Transverse colon (tissue), 4 donors: ENCODE measurements at regions not wholly inside any gene's neighbourhood (a gene's known extent, or its start where the extent isn't known, plus 50 kb on each side); places are given as distances from the start of the nearest gene placed in this dataset.

ENCODE experiments used
- DNase-seq: peaks from one replicate; pipeline ENCODE4 v3.0.0-alpha.2; 2019
- H3K27ac ChIP-seq, 4 donors: fragments of 200-600 bp; sonication (generic); 2 replicates each; pipeline ENCODE4 v1.5.1; 2016 to 2018; ENCODE audit warnings: inconsistent platforms in 4 of 4
- H3K27me3 ChIP-seq: fragments of 200-600 bp; sonication (generic); 2 replicates; pipeline ENCODE4 v1.5.1; 2017; ENCODE audit warnings: inconsistent platforms
- H3K36me3 ChIP-seq, 4 donors: fragments of 200-600 bp; sonication (generic); 2 replicates each; pipeline ENCODE4 v1.5.1; 2017 to 2019; ENCODE audit warnings: inconsistent platforms in 4 of 4
- H3K4me1 ChIP-seq, 4 donors: fragments of 200-600 bp; sonication (generic); 2 replicates each; pipeline ENCODE4 v1.5.1; 2017 to 2020; ENCODE audit warnings: inconsistent platforms in 4 of 4
- H3K4me3 ChIP-seq, 4 donors: fragments of 200-600 bp; sonication (generic); 1 replicate in 1 of 4; 2 replicates in 3 of 4; pipeline versions ENCODE4 v1.5.1 to v1.6.1; 2017 to 2019; ENCODE audit warnings: inconsistent platforms in 4 of 4
- H3K9me3 ChIP-seq, 2 donors: fragments of 200-600 bp; sonication (generic); 2 replicates each; pipeline ENCODE4 v1.5.1; 2017 to 2019; ENCODE audit warnings: inconsistent platforms in 2 of 2
- EP300 ChIP-seq: sonication (generic); formaldehyde crosslinking; IDR thresholded peaks from one replicate; pipeline ENCODE4 v1.6.1; 2017; ENCODE audit warnings: antibody characterized with exemption, low read depth
- POLR2A ChIP-seq: fragments of 450-650 bp; IDR thresholded peaks from one replicate; pipeline ENCODE4 v1.6.1; 2016; ENCODE audit warnings: antibody characterized with exemption, mild to moderate bottlenecking, moderate library complexity
- POLR2AphosphoS5 ChIP-seq, 3 donors: sonication (generic); formaldehyde crosslinking; IDR thresholded peaks; one replicate each; pipeline ENCODE4 v1.6.1; 2016; ENCODE audit warnings: antibody characterized with exemption in 3 of 3
- WGBS, 2 donors: methylation state at CpG; one replicate each; pipeline ENCODE4 v1.1.5; 2018; ENCODE audit warnings: low coverage in 1 of 2; 5-methylcytosine and 5-hydroxymethylcytosine counted together
- in situ Hi-C, 4 donors: fragments of 200-750 bp; cut with MboI; loops; one replicate each; pipeline versions ENCODE4 v1.15.0 to v1.15.1; 2017; ENCODE audit warnings: low sequenced_read_pairs in 3 of 4, low pct_ligation_motif_present in 1 of 4, low pct_unique_long_range_greater_than_20kb in 1 of 4
- intact Hi-C: fragments of 100-400 bp; cut with DNase I; formaldehyde crosslinking; loops from one replicate; pipeline ENCODE4 v1.15.1; 2023; ENCODE audit warnings: low total_unique reads
- TF ChIP-seq, protein P1 (sequence below), 5 experiments: fragments of 200-600 bp in 3 of 5; fragments of 450-650 bp in 2 of 5; sonication (generic) in 3 of 5; IDR thresholded peaks; 1 replicate in 2 of 5; 2 replicates in 3 of 5; pipeline ENCODE4 v1.5.1; 2016 to 2017; ENCODE audit warnings: antibody characterized with exemption in 5 of 5, inconsistent platforms in 3 of 5, mild to moderate bottlenecking in 2 of 5, moderate library complexity in 1 of 5

DNA sequence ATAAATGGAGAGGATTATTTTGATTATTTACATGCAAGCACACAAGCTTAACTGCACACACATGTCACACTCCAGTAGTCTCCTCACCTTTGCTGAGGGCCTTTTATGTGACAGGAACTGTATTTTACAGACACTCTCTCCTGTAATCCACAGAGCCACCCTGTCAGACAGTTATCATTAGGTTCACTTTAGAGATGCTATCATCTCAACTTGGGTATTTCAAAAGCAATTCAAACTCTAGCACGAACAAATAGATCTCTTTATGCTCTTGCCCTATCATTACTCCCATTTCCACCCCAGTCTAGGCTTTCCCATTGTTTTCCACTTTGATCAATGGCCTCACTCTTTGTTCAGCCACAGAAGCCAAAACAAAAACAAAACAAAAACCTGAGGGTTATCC lies 281.2 kb upstream of the EPHA4 start:
- intact Hi-C loops (no loop called here), in situ Hi-C loops (no loop called here)
- H3K36me3 ChIP-seq: no peaks in the 10 kb centered on the region
- H3K27me3 ChIP-seq: no peaks in the 10 kb centered on the region
- WGBS, 2 donors: 20 to 27% methylated on average over 1 of the region's 1 CpG
- no peaks in the 10 kb centered on the region for H3K9me3 ChIP-seq
- H3K4me3 ChIP-seq: no peak overlapping the region
- no peak for DNase-seq
- no peaks in the 10 kb centered on the region for H3K4me1 ChIP-seq
- TF ChIP-seq POLR2A (no peak), POLR2AphosphoS5 (IDR thresholded peaks at IDR 0.05) (no peak)
- no peak overlapping the region for H3K27ac ChIP-seq

DNA sequence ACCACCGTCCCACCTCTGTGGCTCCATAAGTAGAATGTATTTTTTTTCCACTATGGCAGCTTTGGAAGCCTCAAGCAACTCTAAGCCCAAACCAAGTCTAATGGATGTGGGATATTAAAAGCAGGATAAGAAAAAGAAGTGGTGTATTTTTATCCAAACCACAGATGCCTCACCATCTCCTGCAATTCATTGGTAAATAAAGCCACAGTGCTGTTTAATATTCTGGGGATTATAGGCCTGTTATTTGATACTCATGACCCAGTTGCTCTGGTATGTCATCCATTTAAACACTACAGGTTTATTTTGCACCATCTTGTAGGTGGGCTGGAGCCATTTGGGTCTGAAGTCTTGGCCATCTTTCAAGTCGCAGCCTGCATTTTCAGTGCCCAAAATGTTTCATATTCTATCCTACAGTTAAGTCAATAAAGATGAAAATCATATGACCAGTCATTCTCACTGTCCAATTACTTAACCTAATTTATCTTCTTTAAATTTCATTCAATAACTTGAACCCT lies 279.5 kb upstream of the EPHA4 start:
- intact Hi-C loops (no loop called here), in situ Hi-C loops (no loop called here)
- DNase-seq: no peak
- Histone ChIP-seq H3K27ac (no peak overlapping the region), H3K36me3 (no peaks in the 10 kb centered on the region), H3K27me3 (no peaks in the 10 kb centered on the region), H3K4me3 (no peak overlapping the region), H3K4me1 (no peaks in the 10 kb centered on the region), H3K9me3 (no peaks in the 10 kb centered on the region)
- TF ChIP-seq POLR2AphosphoS5 (IDR thresholded peaks at IDR 0.05) (no peak), POLR2A (no peak), EP300 (no peak)
- TF ChIP-seq, protein P1, sequence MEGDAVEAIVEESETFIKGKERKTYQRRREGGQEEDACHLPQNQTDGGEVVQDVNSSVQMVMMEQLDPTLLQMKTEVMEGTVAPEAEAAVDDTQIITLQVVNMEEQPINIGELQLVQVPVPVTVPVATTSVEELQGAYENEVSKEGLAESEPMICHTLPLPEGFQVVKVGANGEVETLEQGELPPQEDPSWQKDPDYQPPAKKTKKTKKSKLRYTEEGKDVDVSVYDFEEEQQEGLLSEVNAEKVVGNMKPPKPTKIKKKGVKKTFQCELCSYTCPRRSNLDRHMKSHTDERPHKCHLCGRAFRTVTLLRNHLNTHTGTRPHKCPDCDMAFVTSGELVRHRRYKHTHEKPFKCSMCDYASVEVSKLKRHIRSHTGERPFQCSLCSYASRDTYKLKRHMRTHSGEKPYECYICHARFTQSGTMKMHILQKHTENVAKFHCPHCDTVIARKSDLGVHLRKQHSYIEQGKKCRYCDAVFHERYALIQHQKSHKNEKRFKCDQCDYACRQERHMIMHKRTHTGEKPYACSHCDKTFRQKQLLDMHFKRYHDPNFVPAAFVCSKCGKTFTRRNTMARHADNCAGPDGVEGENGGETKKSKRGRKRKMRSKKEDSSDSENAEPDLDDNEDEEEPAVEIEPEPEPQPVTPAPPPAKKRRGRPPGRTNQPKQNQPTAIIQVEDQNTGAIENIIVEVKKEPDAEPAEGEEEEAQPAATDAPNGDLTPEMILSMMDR (IDR thresholded peaks at IDR 0.05): no peak
- WGBS, 2 donors: 84 to 95% methylated on average over 2 of the region's 2 CpGs

DNA sequence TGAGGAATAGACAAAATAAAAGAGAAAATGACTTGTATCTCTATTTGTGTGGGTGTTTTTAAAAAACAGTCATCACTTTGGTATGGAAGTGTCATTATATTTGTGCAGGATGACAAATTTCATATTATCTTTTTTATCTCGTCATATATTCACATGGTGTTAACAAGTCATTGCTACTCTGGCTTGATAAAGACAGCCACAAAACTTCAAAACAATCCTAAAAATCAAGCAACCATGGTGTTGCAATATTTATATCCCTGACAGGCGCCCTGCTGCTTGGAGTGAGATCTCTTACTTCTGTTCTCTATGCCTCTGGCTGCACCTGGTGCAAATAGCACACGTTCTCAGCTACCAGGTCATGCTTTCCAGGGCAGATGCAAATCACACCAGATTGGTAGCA lies 278.0 kb upstream of the EPHA4 start:
- H3K9me3 ChIP-seq: no peaks in the 10 kb centered on the region
- no peaks in the 10 kb centered on the region for H3K36me3 ChIP-seq
- H3K4me3 ChIP-seq: no peak overlapping the region
- 66 to 80% methylated on average over 2 to 3 of the region's 3 CpGs for WGBS, 2 donors
- no peak for DNase-seq
- no peaks in the 10 kb centered on the region for H3K4me1 ChIP-seq
- no peak overlapping the region for H3K27ac ChIP-seq
- H3K27me3 ChIP-seq: no peaks in the 10 kb centered on the region
- intact Hi-C loops: no loop called here
- TF ChIP-seq POLR2AphosphoS5 (IDR thresholded peaks at IDR 0.05): no peak
- no peak for TF ChIP-seq POLR2A
- TF ChIP-seq, protein P1 (IDR thresholded peaks at IDR 0.05): no peak
- TF ChIP-seq EP300: no peak
- in situ Hi-C loops: no loop called here

DNA sequence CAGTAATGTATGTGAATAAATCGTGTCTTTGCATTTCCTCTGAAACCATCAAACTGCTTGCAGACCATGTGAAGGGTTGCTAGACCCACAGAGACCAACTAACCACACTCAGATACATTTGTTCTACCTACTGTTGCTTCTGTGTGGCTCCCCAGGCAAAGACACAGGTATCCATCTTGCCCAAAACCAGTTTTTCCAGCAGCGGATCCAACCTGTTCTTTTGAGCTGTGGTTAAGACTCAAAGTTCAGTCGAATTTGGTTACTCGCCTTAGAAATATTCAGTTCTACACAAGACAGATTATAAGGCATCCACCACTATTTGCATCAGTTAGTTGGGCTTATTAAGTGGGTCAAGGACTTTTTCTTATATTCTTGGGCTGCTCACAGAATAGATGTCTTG lies 276.2 kb upstream of the EPHA4 start:
- H3K4me1 ChIP-seq: no peaks in the 10 kb centered on the region
- TF ChIP-seq EP300 (no peak), POLR2A (no peak), POLR2AphosphoS5 (IDR thresholded peaks at IDR 0.05) (no peak)
- TF ChIP-seq, protein P1 (IDR thresholded peaks at IDR 0.05): no peak
- H3K27ac ChIP-seq: no peak overlapping the region
- no peaks in the 10 kb centered on the region for H3K27me3 ChIP-seq
- H3K36me3 ChIP-seq: no peaks in the 10 kb centered on the region
- in situ Hi-C loops: no loop called here
- H3K4me3 ChIP-seq: no peak overlapping the region
- intact Hi-C loops: no loop called here
- 68 to 89% methylated on average over 3 to 4 of the region's 4 CpGs for WGBS, 2 donors
- no peaks in the 10 kb centered on the region for H3K9me3 ChIP-seq
- no peak for DNase-seq

DNA sequence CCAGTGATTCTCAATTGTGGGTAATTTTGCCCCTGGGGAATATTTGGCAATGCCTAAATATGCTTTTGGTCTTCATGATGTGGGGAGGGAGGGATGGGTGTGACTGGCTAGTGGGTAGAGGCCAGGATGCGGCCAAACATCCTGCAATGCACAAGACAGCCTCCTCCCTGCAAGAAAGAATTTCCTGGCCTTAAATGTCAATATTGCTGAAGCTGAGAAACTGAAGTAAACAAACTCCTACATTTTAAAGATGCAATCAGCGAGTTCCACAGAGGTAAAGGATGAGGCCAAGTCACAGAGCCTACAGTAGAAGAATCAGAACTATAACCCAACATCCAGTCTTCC lies 272.9 kb upstream of the EPHA4 start:
- H3K36me3 ChIP-seq: no peaks in the 10 kb centered on the region
- H3K27ac ChIP-seq: no peak overlapping the region
- no peaks in the 10 kb centered on the region for H3K4me1 ChIP-seq
- DNase-seq: no peak
- TF ChIP-seq EP300: no peak
- TF ChIP-seq, protein P1 (IDR thresholded peaks at IDR 0.05): no peak
- no peak for TF ChIP-seq POLR2A
- TF ChIP-seq POLR2AphosphoS5 (IDR thresholded peaks at IDR 0.05): no peak
- in situ Hi-C loops: no loop called here
- H3K27me3 ChIP-seq: no peaks in the 10 kb centered on the region
- H3K9me3 ChIP-seq: no peaks in the 10 kb centered on the region
- intact Hi-C loops: no loop called here
- WGBS, 2 donors: 65 to 94% methylated on average over 2 of the region's 2 CpGs
- no peak overlapping the region for H3K4me3 ChIP-seq
